Activated naive CD8-positive, alpha-beta T cell treated with anti-CD3 and anti-CD28 coated beads, Interleukin-2, amount 50 U/mL, for 16 hours (primary cell): ENCODE measurements at regions not wholly inside any gene's neighbourhood (a gene's known extent, or its start where the extent isn't known, plus 50 kb on each side); places are given as distances from the start of the nearest gene placed in this dataset.
"Not testable (repeated sequence)": the region's sequence is repeated elsewhere in the genome, so short reads cannot be mapped to it uniquely, and the experiment has no call there.

Experiments used
- DNase-seq: peaks from one replicate; pipeline ENCODE4 v3.0.0-alpha.2; 2020; ENCODE audit warnings: low read depth, low spot score

- DNase-seq = no peak
Observed at GRCh38 chrX:63466690-63467089, 115.6 kb upstream of the SPIN4 start.

- DNase-seq = no peak
Observed at GRCh38 chrX:63458981-63459380, 107.8 kb upstream of the SPIN4 start.

DNA sequence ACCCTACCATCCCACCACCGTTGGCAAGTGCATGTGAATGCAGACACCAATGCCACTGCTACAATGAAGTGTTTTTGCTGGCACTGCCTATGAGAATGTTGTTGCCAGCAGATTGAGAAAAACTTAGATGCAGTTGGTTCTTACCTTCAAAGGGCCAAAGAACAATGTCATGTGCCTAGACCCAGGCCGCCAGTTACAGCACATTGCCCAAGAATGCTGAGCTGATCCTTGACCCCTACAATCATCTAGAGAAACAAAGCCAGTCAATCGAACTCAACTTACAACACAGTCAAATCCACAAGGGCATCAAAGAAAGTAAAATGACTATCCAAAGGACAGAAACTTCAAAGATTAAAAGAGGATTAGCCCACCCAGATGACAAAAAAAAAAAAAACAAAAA lies 102.4 kb upstream of the SPIN4 start:
- no peak for DNase-seq

DNA sequence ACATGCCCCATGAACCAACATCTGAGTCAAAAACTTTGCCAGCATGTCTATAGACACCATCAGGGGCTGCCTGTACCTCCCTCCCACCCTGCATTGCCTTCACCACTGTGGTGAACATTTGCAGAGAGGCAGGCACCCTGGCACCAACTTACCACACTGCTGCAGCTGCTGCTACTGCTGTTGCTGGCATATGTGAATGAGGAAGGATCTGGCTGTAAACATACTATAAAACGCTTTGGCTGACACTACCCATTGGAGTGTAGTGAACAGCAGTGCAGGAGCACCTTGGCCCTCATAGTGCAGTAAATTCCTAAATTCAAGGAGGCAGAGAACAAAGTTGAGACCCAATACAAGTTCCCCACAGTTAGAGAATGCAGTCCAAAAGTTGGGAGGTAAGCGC lies 90.6 kb upstream of the SPIN4 start:
- no peak for DNase-seq

- no peak for DNase-seq
Observed at GRCh38 chrX:63439580-63439979, 88.4 kb upstream of the SPIN4 start.

DNA sequence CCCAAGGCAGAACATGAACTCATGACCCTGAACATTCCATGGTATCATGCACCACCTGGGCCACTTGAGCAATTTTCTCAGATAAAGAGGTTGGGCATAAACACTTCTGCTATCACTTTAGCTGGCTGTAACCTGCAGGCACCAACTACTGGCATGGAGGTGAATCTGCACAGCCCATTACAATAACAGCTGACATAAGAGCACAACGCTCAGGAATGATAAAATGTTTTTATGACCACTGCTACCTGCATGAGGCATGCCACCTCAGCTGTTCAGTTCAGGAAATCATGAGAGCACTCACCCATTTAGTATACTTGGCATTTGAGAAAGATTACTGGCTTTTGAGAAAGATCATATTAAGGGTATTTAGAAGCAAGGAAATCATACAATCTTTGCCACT lies 85.7 kb upstream of the SPIN4 start:
- DNase-seq = no peak

DNA sequence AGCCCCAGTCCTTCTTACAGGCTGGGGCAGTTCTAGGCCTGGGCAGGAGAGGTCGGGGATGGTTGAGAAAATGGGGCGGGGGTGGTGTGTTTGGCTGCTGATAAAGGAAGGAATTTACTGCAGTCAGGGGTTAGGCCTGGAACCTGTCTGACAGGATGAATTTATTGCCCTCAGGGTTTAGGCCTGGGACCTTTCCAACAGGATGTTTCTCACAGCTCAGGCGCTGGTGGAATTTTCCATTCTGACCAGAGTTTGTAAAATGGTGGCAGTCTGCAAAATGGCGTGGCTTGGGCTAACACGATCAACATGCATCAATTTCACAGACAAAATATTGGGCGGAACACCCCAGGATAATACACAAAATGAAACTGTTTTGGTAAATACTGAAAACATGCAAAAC lies 83.5 kb upstream of the SPIN4 start:
- no peak for DNase-seq

DNA sequence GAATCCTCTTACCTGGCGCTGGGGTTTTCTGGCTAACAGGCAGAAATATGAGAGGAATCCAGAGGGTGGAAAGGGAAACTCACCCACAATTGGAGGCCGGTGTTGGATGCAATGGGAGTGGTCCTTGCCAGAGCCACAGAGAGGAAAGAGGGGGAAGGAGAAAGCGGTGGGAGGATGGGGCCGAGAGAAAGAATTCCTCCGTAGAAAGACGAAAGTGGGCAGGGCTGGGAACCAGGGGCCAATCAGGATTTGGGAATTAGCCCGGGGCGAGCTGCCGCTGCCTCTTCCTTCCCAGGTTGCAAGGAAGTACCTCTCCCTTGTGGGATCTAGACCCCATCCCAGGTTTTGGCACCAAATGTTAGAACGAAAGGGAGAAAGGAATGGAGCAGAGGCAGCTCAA lies 83.1 kb upstream of the SPIN4 start:
- DNase-seq = no peak

- no peak for DNase-seq
Observed at GRCh38 chrX:63430026-63430425, 78.9 kb upstream of the SPIN4 start.

- no peak for DNase-seq
Observed at GRCh38 chrX:63428348-63428747, 77.2 kb upstream of the SPIN4 start.

- no peak for DNase-seq
Observed at GRCh38 chrX:63426519-63426918, 75.4 kb upstream of the SPIN4 start.

DNA sequence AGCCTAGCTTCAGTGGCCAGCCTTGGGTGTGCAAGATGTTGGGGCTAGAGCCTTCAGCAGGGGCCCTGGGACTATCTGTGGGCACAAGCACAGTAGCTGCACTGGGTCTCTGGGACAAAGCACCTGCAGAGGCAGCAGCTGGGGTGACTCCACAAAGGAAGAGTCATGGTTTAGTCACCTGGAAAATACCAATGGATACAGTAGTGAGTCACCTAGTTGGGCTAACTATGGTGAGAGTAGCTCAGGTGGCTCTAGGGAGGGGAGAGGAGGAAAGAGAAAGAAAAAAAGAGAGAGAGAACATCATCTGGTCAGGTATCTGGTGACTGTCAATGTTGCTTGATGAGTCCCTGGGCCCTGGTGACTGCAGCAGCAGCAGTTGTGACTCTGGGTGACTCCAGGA lies 72.9 kb upstream of the SPIN4 start:
- DNase-seq = no peak

- DNase-seq = no peak
Observed at GRCh38 chrX:63421411-63421810, 70.3 kb upstream of the SPIN4 start.

- no peak for DNase-seq
Observed at GRCh38 chrX:63418211-63418610, 67.1 kb upstream of the SPIN4 start.

- DNase-seq = no peak
Observed at GRCh38 chrX:63417649-63418048, 66.5 kb upstream of the SPIN4 start.

DNA sequence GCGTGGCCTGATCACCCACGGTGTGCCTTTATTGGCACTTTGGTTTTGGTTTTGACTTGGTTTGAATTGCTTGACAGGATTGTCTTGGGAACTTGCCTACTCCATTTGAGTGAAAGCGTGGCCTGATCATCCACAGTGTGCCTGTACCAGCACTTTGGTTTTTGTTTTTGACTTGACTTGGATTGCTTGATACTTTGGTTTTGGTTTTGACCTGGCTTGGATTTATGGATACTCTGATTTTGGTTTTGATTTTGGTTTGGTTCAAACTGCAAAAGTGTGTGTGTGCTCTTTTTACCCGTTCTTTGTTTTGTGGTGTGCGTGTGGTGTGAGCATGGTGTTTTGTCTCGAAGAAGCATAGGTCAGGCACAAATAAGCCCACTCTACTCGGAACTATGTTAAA lies 58.8 kb upstream of the SPIN4 start:
- DNase-seq = not testable (repeated sequence)

DNA sequence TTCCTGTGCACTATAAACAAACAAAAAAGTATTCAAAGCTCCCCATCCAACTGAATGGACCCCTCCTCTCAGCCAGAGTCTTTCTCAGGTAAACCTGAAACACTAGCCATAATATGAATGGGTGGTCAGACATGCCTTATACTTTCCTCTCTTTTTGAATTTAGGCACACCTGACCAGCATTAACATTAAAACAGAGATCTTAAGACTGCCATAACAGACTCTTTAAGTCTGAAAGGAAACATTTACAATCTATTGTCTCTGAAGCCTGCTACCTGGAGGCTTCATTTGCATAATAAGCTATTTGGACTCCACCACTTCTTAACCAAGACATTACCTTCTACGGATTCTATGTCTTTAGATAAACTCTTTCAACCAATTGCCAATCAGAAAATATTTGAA lies 56.9 kb upstream of the SPIN4 start:
- no peak for DNase-seq

DNA sequence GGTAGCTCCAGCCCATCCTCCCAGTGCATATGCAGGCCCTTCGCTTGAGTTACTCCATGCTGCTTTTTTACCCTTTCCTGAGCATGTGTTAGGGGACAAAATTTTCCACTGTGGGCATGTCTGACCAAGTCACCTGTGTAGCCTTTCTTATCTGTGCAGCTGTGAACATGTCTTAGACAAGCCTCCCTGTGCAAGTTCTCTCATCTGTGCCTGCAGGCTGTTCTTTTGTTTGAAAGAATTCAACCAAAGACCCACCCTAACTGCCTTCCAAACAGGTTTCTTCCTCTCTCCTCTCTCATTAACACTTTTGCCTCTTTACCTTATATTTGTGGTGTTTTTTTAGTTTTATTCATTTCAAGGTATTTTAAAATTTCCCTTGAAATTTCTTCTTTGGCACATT lies 53.2 kb upstream of the SPIN4 start:
- DNase-seq = no peak

GRCh38 chrX:63402106-63402505 lies 51.0 kb upstream of the SPIN4 start:
- no peak for DNase-seq
